ENCODE measurements at regions not wholly inside any gene's neighbourhood (a gene's known extent, or its start where the extent isn't known, plus 50 kb on each side); places are given as distances from the start of the nearest gene placed in this dataset.
A peak's percentile ranks its signal among the peaks of the same experiment; 100 is the strongest.
"Not testable (repeated sequence)": the region's sequence is repeated elsewhere in the genome, so short reads cannot be mapped to it uniquely, and the experiment has no call there.

DNA sequence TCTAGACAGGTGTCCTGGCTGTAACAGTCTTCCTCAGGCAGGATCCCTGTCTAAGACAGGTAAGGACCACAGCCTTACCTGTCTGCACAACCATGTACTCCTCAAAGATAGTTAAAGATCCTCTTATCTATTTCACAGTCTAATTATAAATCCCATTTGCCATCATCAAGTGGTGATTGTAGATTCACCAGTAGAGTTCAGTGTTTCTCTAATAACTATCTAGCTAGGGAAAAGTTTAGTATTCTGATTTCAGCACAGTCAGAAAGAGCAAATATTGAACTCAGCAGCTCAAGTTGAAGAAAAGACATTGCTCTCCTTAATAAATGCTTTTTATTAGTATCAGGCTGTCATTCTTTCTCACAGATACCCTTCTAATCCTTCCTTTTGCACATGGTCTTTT is 1305.5 kb upstream of the NXPH2 start:
- H2BK120ac ChIP-seq (ENCODE audit: low read depth, low read length), result no peak overlapping the region
- H3K27me3 ChIP-seq (ENCODE audit: insufficient read depth, low read length, poor library complexity), result no peaks in the 10 kb centered on the region
- H4K5ac ChIP-seq (ENCODE audit: low read length), result no peak overlapping the region
- H3K4ac ChIP-seq (ENCODE audit: low read depth, low read length), result no peak overlapping the region
- H3K79me1 ChIP-seq (ENCODE audit: low read length), result no peaks in the 10 kb centered on the region
- H3K56ac ChIP-seq (ENCODE audit: low read length), result no peak overlapping the region
- no peak overlapping the region for H2BK5ac ChIP-seq (ENCODE audit: low read length)
- no peak overlapping the region for H3K18ac ChIP-seq (ENCODE audit: low read length)
- H3K4me3 ChIP-seq (ENCODE audit: low read length), result no peak overlapping the region
- no peak overlapping the region for H3K4me2 ChIP-seq (ENCODE audit: low read length)
- DNase-seq, result no peak
- H3K4me1 ChIP-seq (ENCODE audit: control insufficient read depth, low read depth, low read length), result no peaks in the 10 kb centered on the region
- H3K27ac ChIP-seq (ENCODE audit: low read depth, low read length), result no peak overlapping the region
- no peaks in the 10 kb centered on the region for H3K79me2 ChIP-seq (ENCODE audit: control insufficient read depth, insufficient read depth, low read length)
- H3K36me3 ChIP-seq (ENCODE audit: control insufficient read depth, insufficient read depth, low read length), result no peaks in the 10 kb centered on the region
- no peak overlapping the region for H4K8ac ChIP-seq (ENCODE audit: low read depth, low read length)
- H3K23ac ChIP-seq (ENCODE audit: low read length), result no peak overlapping the region
- no peak overlapping the region for H2AK5ac ChIP-seq (ENCODE audit: low read length)
- no peak overlapping the region for H3K9ac ChIP-seq (ENCODE audit: low read length)
- no peak overlapping the region for H2BK15ac ChIP-seq (replicated peaks; ENCODE audit: low read depth)

GRCh38 chr2:140079038-140079437 is 1298.8 kb upstream of the NXPH2 start:
- no peak for DNase-seq
- Histone ChIP-seq H3K56ac (ENCODE audit: low read length) (no peak overlapping the region), H3K27me3 (ENCODE audit: insufficient read depth, low read length, poor library complexity) (no peaks in the 10 kb centered on the region), H3K4me1 (ENCODE audit: control insufficient read depth, low read depth, low read length) (no peaks in the 10 kb centered on the region), H3K9ac (ENCODE audit: low read length) (no peak overlapping the region), H3K4ac (ENCODE audit: low read depth, low read length) (no peak overlapping the region), H3K36me3 (ENCODE audit: control insufficient read depth, insufficient read depth, low read length) (no peaks in the 10 kb centered on the region), H2AK5ac (ENCODE audit: low read length) (no peak overlapping the region), H3K79me2 (ENCODE audit: control insufficient read depth, insufficient read depth, low read length) (no peaks in the 10 kb centered on the region), H3K23ac (ENCODE audit: low read length) (no peak overlapping the region), H3K27ac (ENCODE audit: low read depth, low read length) (no peak overlapping the region), H2BK5ac (ENCODE audit: low read length) (no peak overlapping the region), H2BK120ac (ENCODE audit: low read depth, low read length) (no peak overlapping the region), H2BK15ac (replicated peaks; ENCODE audit: low read depth) (no peak overlapping the region), H4K8ac (ENCODE audit: low read depth, low read length) (no peak overlapping the region), H3K4me2 (ENCODE audit: low read length) (no peak overlapping the region), H3K4me3 (ENCODE audit: low read length) (no peak overlapping the region), H3K18ac (ENCODE audit: low read length) (no peak overlapping the region), H3K79me1 (ENCODE audit: low read length) (no peaks in the 10 kb centered on the region), H4K5ac (ENCODE audit: low read length) (no peak overlapping the region)

DNA sequence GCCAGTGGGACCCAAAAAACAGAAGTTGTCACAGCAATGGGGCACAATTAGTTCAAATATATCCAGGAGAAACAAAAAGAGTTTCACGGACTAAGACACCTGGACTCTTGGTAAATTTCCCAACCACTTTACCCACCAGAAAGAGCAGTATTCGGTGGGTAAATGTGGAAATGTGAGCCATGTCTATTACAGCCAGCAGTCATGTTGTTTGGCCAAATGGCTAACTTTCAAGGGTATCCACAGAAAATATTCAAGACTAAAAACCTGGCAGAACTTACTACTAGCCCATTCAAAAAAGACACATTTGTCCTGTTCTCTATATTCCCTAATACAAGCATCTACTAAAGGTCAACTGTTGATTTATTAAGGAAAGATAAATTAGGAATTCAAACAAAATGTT is 1296.0 kb upstream of the NXPH2 start:
- Histone ChIP-seq H3K9ac (ENCODE audit: low read length) (no peak overlapping the region), H4K8ac (ENCODE audit: low read depth, low read length) (no peak overlapping the region), H2BK120ac (ENCODE audit: low read depth, low read length) (no peak overlapping the region), H2AK5ac (ENCODE audit: low read length) (no peak overlapping the region), H3K18ac (ENCODE audit: low read length) (no peak overlapping the region), H3K79me2 (ENCODE audit: control insufficient read depth, insufficient read depth, low read length) (no peaks in the 10 kb centered on the region), H3K4me2 (ENCODE audit: low read length) (no peak overlapping the region), H3K27me3 (ENCODE audit: insufficient read depth, low read length, poor library complexity) (no peaks in the 10 kb centered on the region), H3K79me1 (ENCODE audit: low read length) (no peaks in the 10 kb centered on the region), H2BK15ac (replicated peaks; ENCODE audit: low read depth) (no peak overlapping the region), H3K27ac (ENCODE audit: low read depth, low read length) (no peak overlapping the region), H3K23ac (ENCODE audit: low read length) (no peak overlapping the region), H2BK5ac (ENCODE audit: low read length) (no peak overlapping the region), H3K4me3 (ENCODE audit: low read length) (no peak overlapping the region), H3K36me3 (ENCODE audit: control insufficient read depth, insufficient read depth, low read length) (no peaks in the 10 kb centered on the region), H3K4me1 (ENCODE audit: control insufficient read depth, low read depth, low read length) (no peaks in the 10 kb centered on the region), H3K56ac (ENCODE audit: low read length) (no peak overlapping the region), H4K5ac (ENCODE audit: low read length) (no peak overlapping the region), H3K4ac (ENCODE audit: low read depth, low read length) (no peak overlapping the region)
- no peak for DNase-seq
- WGBS (ENCODE audit: extremely low coverage, insufficient coverage, low lambda C conversion rate), result no CpG with 5 or more reads among the region's 2 CpGs

GRCh38 chr2:140073763-140074162 is 1293.6 kb upstream of the NXPH2 start:
- whole genome bisulfite sequencing (ENCODE audit: extremely low coverage, insufficient coverage, low lambda C conversion rate), result no CpG with 5 or more reads among the region's 30 CpGs

GRCh38 chr2:140067661-140068060 is 1287.5 kb upstream of the NXPH2 start:
- Histone ChIP-seq H2AK5ac (ENCODE audit: low read length) (no peak overlapping the region), H3K4me1 (ENCODE audit: control insufficient read depth, low read depth, low read length) (peaks cover 6% of the 10 kb centered on the region), H3K79me1 (ENCODE audit: low read length) (no peaks in the 10 kb centered on the region), H3K23ac (ENCODE audit: low read length) (no peak overlapping the region), H3K9ac (ENCODE audit: low read length) (no peak overlapping the region), H2BK120ac (ENCODE audit: low read depth, low read length) (no peak overlapping the region), H3K4me3 (ENCODE audit: low read length) (no peak overlapping the region), H4K8ac (ENCODE audit: low read depth, low read length) (no peak overlapping the region), H3K4me2 (ENCODE audit: low read length) (no peak overlapping the region), H3K4ac (ENCODE audit: low read depth, low read length) (no peak overlapping the region), H3K27me3 (ENCODE audit: insufficient read depth, low read length, poor library complexity) (no peaks in the 10 kb centered on the region), H2BK5ac (ENCODE audit: low read length) (no peak overlapping the region), H2BK15ac (replicated peaks; ENCODE audit: low read depth) (no peak overlapping the region), H3K18ac (ENCODE audit: low read length) (no peak overlapping the region), H3K36me3 (ENCODE audit: control insufficient read depth, insufficient read depth, low read length) (no peaks in the 10 kb centered on the region), H3K79me2 (ENCODE audit: control insufficient read depth, insufficient read depth, low read length) (no peaks in the 10 kb centered on the region), H3K56ac (ENCODE audit: low read length) (no peak overlapping the region), H3K27ac (ENCODE audit: low read depth, low read length) (no peak overlapping the region), H4K5ac (ENCODE audit: low read length) (no peak overlapping the region)
- DNase-seq, result no peak
- WGBS (ENCODE audit: extremely low coverage, insufficient coverage, low lambda C conversion rate), result no CpG with 5 or more reads among the region's 1 CpG

More at GRCh38 chr2:140073763-140074162, 1293.6 kb upstream of the NXPH2 start:
- H2BK15ac ChIP-seq (replicated peaks; ENCODE audit: low read depth); H4K8ac ChIP-seq (ENCODE audit: low read depth, low read length); H3K4me3 ChIP-seq (ENCODE audit: low read length); H3K79me1 ChIP-seq (ENCODE audit: low read length); H2AK5ac ChIP-seq (ENCODE audit: low read length); H2BK120ac ChIP-seq (ENCODE audit: low read depth, low read length); H4K5ac ChIP-seq (ENCODE audit: low read length); H3K79me2 ChIP-seq (ENCODE audit: control insufficient read depth, insufficient read depth, low read length); H3K56ac ChIP-seq (ENCODE audit: low read length); H3K4me1 ChIP-seq (ENCODE audit: control insufficient read depth, low read depth, low read length); DNase-seq; H3K27ac ChIP-seq (ENCODE audit: low read depth, low read length); H2BK5ac ChIP-seq (ENCODE audit: low read length); H3K9ac ChIP-seq (ENCODE audit: low read length); H3K27me3 ChIP-seq (ENCODE audit: insufficient read depth, low read length, poor library complexity); H3K4ac ChIP-seq (ENCODE audit: low read depth, low read length); H3K18ac ChIP-seq (ENCODE audit: low read length); H3K36me3 ChIP-seq (ENCODE audit: control insufficient read depth, insufficient read depth, low read length); H3K23ac ChIP-seq (ENCODE audit: low read length); H3K4me2 ChIP-seq (ENCODE audit: low read length): not testable (repeated sequence)

DNA sequence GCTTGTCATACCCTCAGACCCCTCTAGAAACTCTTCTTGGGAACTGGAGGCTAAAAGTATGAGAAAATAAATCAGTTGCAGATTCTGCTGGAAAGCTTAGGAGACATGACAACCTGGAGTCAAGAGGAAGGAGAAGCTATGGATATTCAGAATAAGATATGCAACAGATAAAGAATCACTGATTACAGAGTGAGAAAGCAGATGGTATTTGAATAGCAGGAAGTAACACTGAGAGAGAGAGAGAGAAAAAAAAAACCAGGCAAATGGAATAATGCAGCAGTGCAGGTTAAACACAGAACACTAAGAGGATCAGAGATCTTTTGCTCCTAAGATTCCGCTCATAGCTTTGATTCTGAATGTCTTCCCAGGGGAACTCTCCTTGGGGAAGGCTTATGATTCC is 1284.1 kb upstream of the NXPH2 start:
- Histone ChIP-seq H3K23ac (ENCODE audit: low read length) (no peak overlapping the region), H2BK15ac (replicated peaks; ENCODE audit: low read depth) (no peak overlapping the region), H4K8ac (ENCODE audit: low read depth, low read length) (no peak overlapping the region), H3K4me2 (ENCODE audit: low read length) (no peak overlapping the region), H3K27ac (ENCODE audit: low read depth, low read length) (peak overlapping the region; percentile 54), H3K4me3 (ENCODE audit: low read length) (no peak overlapping the region), H4K5ac (ENCODE audit: low read length) (no peak overlapping the region), H3K4ac (ENCODE audit: low read depth, low read length) (peak overlapping the region; percentile 55), H2BK5ac (ENCODE audit: low read length) (peak overlapping the region; percentile 70), H3K56ac (ENCODE audit: low read length) (peak overlapping the region; percentile 66), H3K36me3 (ENCODE audit: control insufficient read depth, insufficient read depth, low read length) (no peaks in the 10 kb centered on the region), H2BK120ac (ENCODE audit: low read depth, low read length) (peak overlapping the region; percentile 73), H3K18ac (ENCODE audit: low read length) (peak overlapping the region; percentile 94), H3K27me3 (ENCODE audit: insufficient read depth, low read length, poor library complexity) (no peaks in the 10 kb centered on the region), H3K79me1 (ENCODE audit: low read length) (no peaks in the 10 kb centered on the region), H3K79me2 (ENCODE audit: control insufficient read depth, insufficient read depth, low read length) (no peaks in the 10 kb centered on the region), H3K4me1 (ENCODE audit: control insufficient read depth, low read depth, low read length) (peaks cover 6% of the 10 kb centered on the region), H2AK5ac (ENCODE audit: low read length) (no peak overlapping the region), H3K9ac (ENCODE audit: low read length) (no peak overlapping the region)
- no CpG with 5 or more reads among the region's 1 CpG for WGBS (ENCODE audit: extremely low coverage, insufficient coverage, low lambda C conversion rate)
- DNase-seq, result peak; percentile 92
